Neural cell (in vitro differentiated cells): ENCODE measurements at regions not wholly inside any gene's neighbourhood (a gene's known extent, or its start where the extent isn't known, plus 50 kb on each side); places are given as distances from the start of the nearest gene placed in this dataset.

Experiments
- H2AFZ ChIP-seq: fragments of 200-600, 300-800 bp; sonication (generic), shearing (Covaris generic); 2 replicates; pipeline ENCODE4 v1.6.0; 2014; ENCODE audit warnings: low read depth, mild to moderate bottlenecking, antibody characterized with exemption, low read length, moderate library complexity
- H3F3A ChIP-seq: fragments of 200-600 bp; shearing (Covaris generic); 2 replicates; pipeline ENCODE4 v1.6.1; 2016; ENCODE audit warnings: mild to moderate bottlenecking, moderate library complexity, mixed read lengths, antibody characterized with exemption, low read length; ENCODE audit not compliant: insufficient read depth, poor library complexity, severe bottlenecking
- H3K27ac ChIP-seq: fragments of 200-600, 300-800 bp; sonication (generic), shearing (Covaris generic); 2 replicates; pipeline ENCODE4 v1.5.1; 2014; ENCODE audit warnings: mild to moderate bottlenecking, low read length, moderate library complexity
- H3K27me3 ChIP-seq: fragments of 300-800, 200-600 bp; sonication (generic), shearing (Covaris generic); 2 replicates; pipeline ENCODE4 v1.6.0; 2014; ENCODE audit warnings: mild to moderate bottlenecking, low read depth, low read length, moderate library complexity; ENCODE audit not compliant: insufficient read depth
- H3K36me3 ChIP-seq: fragments of 300-800, 200-600 bp; sonication (generic), shearing (Covaris generic); 2 replicates; pipeline ENCODE4 v1.5.1; 2014; ENCODE audit warnings: mild to moderate bottlenecking, antibody characterized with exemption, low read length, moderate library complexity; ENCODE audit not compliant: insufficient read depth
- H3K4me2 ChIP-seq: fragments of 300-800, 200-600 bp; sonication (generic), shearing (Covaris generic); 2 replicates; pipeline ENCODE4 v1.6.0; 2014; ENCODE audit warnings: mild to moderate bottlenecking, low read length
- H3K4me3 ChIP-seq: fragments of 300-800, 200-600 bp; sonication (generic), shearing (Covaris generic); 2 replicates; pipeline ENCODE4 v1.5.1; 2014; ENCODE audit warnings: mild to moderate bottlenecking, low read length, moderate library complexity
- H3K79me2 ChIP-seq: fragments of 200-600 bp; shearing (Covaris generic); replicated peaks from 2 replicates; pipeline ENCODE4 v1.6.0; 2014; ENCODE audit warnings: mild to moderate bottlenecking, low read length, moderate library complexity; ENCODE audit not compliant: insufficient read depth
- H3K9ac ChIP-seq: fragments of 300-800, 200-600 bp; sonication (generic), shearing (Covaris generic); 2 replicates; pipeline ENCODE4 v1.6.1; 2016; ENCODE audit warnings: mild to moderate bottlenecking, low read length, mixed read lengths
- H3K9me2 ChIP-seq: fragments of 200-600 bp; shearing (Covaris generic); 2 replicates; pipeline ENCODE4 v1.6.1; 2016; ENCODE audit warnings: mild to moderate bottlenecking, low read length, mixed read lengths; ENCODE audit not compliant: insufficient read depth
- H3K9me3 ChIP-seq: fragments of 200-600, 300-800 bp; sonication (generic), shearing (Covaris generic); 2 replicates; pipeline ENCODE4 v1.6.1; 2016; ENCODE audit warnings: mild to moderate bottlenecking, mixed run types, low read length, moderate library complexity, mixed read lengths
- H4K20me1 ChIP-seq: fragments of 200-600 bp; shearing (Covaris generic); 2 replicates; pipeline ENCODE4 v1.6.1; 2016; ENCODE audit warnings: mild to moderate bottlenecking, mixed run types; ENCODE audit not compliant: insufficient read depth
- CTCF ChIP-seq: fragments of 450-650 bp; IDR thresholded peaks from 2 replicates; pipeline ENCODE4 v1.5.1; 2014; ENCODE audit warnings: antibody characterized with exemption, mild to moderate bottlenecking, moderate library complexity; ENCODE audit not compliant: poor library complexity, severe bottlenecking
- EP300 ChIP-seq: fragments of 450-650 bp; conservative IDR thresholded peaks from 2 replicates; pipeline ENCODE4 v1.6.1; 2014; ENCODE audit warnings: antibody characterized with exemption, mild to moderate bottlenecking, moderate library complexity; ENCODE audit not compliant: poor library complexity, severe bottlenecking
- EZH2 ChIP-seq: fragments of 200-600, 300-800 bp; shearing (Covaris generic), sonication (generic); IDR thresholded peaks from 2 replicates; pipeline ENCODE4 v1.6.1; 2014; ENCODE audit warnings: antibody characterized with exemption, low read length, borderline replicate concordance, mild to moderate bottlenecking; ENCODE audit not compliant: insufficient read depth, poor library complexity, severe bottlenecking
- MXI1 ChIP-seq: fragments of 450-650 bp; conservative IDR thresholded peaks from 2 replicates; pipeline ENCODE4 v1.6.1; 2014; ENCODE audit warnings: antibody characterized with exemption, mild to moderate bottlenecking; ENCODE audit not compliant: poor library complexity, severe bottlenecking
- POLR2AphosphoS5 ChIP-seq: IDR thresholded peaks from 2 replicates; pipeline ENCODE4 v1.6.1; 2012
- RAD21 ChIP-seq: fragments of 450-650 bp; conservative IDR thresholded peaks from 2 replicates; pipeline ENCODE4 v1.6.1; 2014; ENCODE audit warnings: antibody characterized with exemption, mild to moderate bottlenecking, moderate library complexity
- REST ChIP-seq: IDR thresholded peaks from 2 replicates; pipeline ENCODE4 v1.6.1; 2012; ENCODE audit warnings: borderline replicate concordance
- SMC3 ChIP-seq: fragments of 450-650 bp; conservative IDR thresholded peaks from 2 replicates; pipeline ENCODE4 v1.6.1; 2014; ENCODE audit warnings: antibody characterized with exemption, mild to moderate bottlenecking, moderate library complexity; ENCODE audit not compliant: poor library complexity
- TAF1 ChIP-seq: IDR thresholded peaks from 2 replicates; pipeline ENCODE4 v1.6.1; 2012; ENCODE audit warnings: low read depth

GRCh38 chr6:8274226-8274625 is 161.1 kb downstream of the SLC35B3 start:
- Histone ChIP-seq H3K79me2 (no peaks in the 10 kb centered on the region), H3K4me3 (no peak overlapping the region), H3K36me3 (no peaks in the 10 kb centered on the region), H3K9me3 (no peaks in the 10 kb centered on the region), H3F3A (no peaks in the 10 kb centered on the region), H3K4me2 (no peak overlapping the region), H3K27ac (no peak overlapping the region), H3K9me2 (no peaks in the 10 kb centered on the region), H4K20me1 (no peaks in the 10 kb centered on the region), H3K9ac (no peak overlapping the region), H2AFZ (no peak overlapping the region), H3K27me3 (no peaks in the 10 kb centered on the region)
- TF ChIP-seq SMC3 = no peak
- TF ChIP-seq POLR2AphosphoS5 = no peak
- TF ChIP-seq EP300 = no peak
- no peak for TF ChIP-seq REST
- no peak for TF ChIP-seq RAD21
- no peak for TF ChIP-seq CTCF
- no peak for TF ChIP-seq TAF1
- no peak for TF ChIP-seq MXI1
- TF ChIP-seq EZH2 = no peak

DNA sequence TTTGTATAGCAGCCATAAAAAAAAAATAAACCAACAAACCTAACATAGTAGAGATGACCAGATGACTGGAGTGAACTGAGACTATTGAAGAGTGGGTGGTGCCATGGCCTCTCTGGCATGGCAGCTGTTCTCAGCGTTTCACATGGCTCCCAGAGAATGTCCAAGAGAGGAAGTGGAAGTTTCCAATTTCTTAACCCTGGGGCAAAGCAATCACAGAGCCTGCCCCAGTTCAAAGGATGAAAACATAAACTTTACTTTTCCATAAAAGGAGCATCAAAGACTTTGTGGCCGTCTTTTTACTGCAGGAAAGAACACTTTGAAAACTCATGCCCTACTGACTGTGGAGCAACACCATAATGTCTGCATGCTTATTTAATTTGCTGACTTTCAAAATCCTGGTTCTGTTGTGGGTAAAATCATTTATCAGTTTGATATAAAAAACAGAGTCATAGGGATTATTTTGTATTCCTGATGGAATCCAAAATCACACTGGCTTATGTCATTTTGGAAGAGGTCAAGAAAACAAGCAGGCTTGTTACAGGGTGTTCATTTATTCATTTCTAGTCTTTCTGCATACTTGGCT is 165.4 kb downstream of the SLC35B3 start:
- no peak overlapping the region for H3K9ac ChIP-seq
- H3K4me2 ChIP-seq = no peak overlapping the region
- H3K9me2 ChIP-seq = no peaks in the 10 kb centered on the region
- no peak overlapping the region for H2AFZ ChIP-seq
- H3K9me3 ChIP-seq = no peaks in the 10 kb centered on the region
- no peaks in the 10 kb centered on the region for H4K20me1 ChIP-seq
- TF ChIP-seq REST = no peak
- no peak for TF ChIP-seq TAF1
- no peak for TF ChIP-seq MXI1
- no peak for TF ChIP-seq EP300
- no peak for TF ChIP-seq SMC3
- no peak for TF ChIP-seq RAD21
- TF ChIP-seq CTCF = no peak
- TF ChIP-seq EZH2 = no peak
- TF ChIP-seq POLR2AphosphoS5 = no peak
- no peak overlapping the region for H3K4me3 ChIP-seq
- no peaks in the 10 kb centered on the region for H3K36me3 ChIP-seq
- no peaks in the 10 kb centered on the region for H3F3A ChIP-seq
- H3K79me2 ChIP-seq = no peaks in the 10 kb centered on the region
- H3K27me3 ChIP-seq = no peaks in the 10 kb centered on the region
- H3K27ac ChIP-seq = no peak overlapping the region
